ENCODE measurements at regions not wholly inside any gene's neighbourhood (a gene's known extent, or its start where the extent isn't known, plus 50 kb on each side); places are given as distances from the start of the nearest gene placed in this dataset.
"Not testable (repeated sequence)": the region's sequence is repeated elsewhere in the genome, so short reads cannot be mapped to it uniquely, and the experiment has no call there.

DNA sequence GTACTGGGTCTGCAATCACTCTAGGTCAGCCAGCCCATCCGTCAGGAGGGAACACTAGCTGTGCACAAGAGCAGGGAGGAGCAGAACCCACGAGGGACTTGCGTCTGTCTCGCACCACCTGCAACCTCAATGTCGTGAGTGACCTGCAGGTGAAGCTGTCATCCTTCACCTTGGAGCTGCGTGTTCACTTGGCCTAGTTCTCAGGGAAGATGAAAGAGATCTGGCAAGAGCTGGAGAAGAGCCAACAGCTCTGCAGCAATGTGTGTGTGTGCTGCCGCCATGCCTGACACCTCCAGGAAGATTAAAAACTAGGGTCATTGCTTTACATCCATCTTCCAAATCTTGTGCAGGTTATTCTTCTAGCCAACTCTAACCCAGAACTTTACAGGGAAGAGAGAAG, 117.6 kb upstream of the MRI1 start:
- DNase-seq, result no peak

DNA sequence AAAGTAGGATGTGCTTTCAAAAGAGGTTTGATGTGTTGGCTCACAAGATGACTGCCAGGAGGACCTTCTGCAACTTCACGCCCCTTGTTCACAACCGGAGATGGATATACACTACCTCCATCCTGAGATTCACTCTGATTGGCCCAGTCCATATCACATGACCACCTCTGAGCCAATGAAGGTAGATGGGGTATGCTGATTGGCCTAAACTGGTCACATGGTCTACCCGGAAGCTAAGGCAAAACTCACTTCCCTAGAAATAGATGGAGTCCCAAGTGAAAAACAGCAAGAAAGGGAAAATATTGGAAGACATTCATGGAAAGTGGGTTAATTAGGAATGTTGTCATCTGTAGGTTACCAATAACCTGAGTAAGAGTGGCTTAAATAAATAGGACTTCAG, 119.7 kb upstream of the MRI1 start:
- DNase-seq, result no peak

- DNase-seq, result no peak
Observed at GRCh38 chr19:13640611-13641010, 123.7 kb upstream of the MRI1 start.

DNA sequence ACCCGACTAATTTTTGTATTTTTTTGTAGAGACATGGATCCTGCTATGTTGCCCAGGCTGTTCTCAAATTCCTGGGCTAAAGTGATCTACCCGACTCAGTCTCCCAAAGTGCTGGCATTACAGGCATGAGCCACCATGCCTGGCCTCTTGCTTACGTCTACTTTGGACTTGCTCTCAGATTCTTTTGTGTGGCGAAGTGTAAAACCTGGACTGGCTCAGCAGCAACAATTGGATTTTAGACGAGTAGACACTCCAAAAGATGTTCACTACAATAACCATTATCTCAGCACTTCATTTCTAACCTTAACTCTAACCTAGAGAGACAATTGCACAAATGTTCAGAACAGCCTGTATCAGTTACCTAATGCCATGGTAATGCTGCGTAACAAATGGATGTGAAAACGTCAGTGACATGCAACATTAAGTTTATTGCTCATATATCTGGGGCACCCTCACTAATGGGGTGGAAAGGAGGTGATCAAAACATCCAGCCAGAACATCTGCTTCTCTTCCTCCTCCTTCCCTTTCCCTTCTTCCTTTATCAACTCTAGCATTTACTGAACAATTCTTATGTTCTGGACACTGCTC, 124.9 kb upstream of the MRI1 start:
- no peak for DNase-seq

- no peak for DNase-seq
Observed at GRCh38 chr19:13637664-13638063, 126.7 kb upstream of the MRI1 start.

DNA sequence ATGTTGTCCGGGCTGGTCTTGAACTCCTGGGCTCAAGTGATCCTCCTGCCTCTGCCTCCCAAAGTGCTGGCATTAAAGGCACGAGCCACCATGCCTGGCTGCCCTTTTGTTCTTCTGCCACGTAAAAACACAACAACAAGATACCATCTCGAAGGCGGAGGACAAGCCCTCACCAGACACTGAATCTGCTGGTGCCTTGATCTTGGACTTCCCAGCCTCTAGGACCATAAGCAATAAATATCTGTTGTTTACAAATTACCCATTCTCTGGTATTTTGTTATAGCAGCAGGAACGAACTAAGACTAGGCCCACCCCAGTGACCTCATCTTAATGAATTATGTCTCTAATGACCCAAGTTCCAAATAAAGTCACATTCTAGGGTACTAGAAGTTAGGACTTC, 128.4 kb upstream of the CACNA1A start:
- no peak for DNase-seq

GRCh38 chr19:13633522-13633922, 127.2 kb upstream of the CACNA1A start:
- no peak for DNase-seq

DNA sequence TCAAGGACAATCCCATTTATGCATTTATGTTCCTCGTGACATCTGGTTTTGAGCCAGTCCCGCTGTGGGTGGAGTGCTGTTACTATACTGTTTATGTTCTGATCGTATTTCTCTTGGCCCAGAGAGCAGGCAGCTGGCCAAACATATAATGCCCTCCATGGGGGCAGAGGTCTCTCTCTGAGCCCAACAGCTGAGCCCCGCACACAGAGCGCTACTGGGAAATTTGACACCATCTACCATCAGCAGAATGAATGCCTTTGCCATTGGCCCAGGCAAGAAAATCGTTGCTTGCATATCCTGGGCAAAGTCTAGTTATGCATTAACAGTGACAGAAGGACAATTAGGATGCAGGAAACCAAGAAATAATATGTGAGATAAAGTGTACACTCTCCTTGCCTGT, 126.8 kb upstream of the CACNA1A start:
- DNase-seq, result no peak

DNA sequence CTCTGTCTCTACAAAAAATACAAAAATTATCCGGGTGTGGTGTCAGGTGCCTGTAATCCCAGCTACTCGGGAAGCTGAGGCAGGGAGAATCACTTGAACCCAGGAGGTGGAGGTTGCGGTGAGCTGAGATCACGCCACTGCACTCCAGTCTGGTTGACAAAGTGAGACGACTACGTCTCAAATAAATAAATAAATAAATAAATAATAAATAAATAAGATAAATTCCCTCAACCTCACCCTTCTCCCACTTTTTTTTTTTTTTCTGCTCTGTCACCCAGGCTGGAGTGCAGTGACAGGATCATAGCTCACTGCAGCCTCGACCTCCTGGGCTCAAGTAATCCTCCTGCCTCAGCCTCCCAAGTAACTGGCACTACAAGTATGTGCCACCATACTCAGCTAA, 125.9 kb upstream of the CACNA1A start:
- not testable (repeated sequence) for DNase-seq

DNA sequence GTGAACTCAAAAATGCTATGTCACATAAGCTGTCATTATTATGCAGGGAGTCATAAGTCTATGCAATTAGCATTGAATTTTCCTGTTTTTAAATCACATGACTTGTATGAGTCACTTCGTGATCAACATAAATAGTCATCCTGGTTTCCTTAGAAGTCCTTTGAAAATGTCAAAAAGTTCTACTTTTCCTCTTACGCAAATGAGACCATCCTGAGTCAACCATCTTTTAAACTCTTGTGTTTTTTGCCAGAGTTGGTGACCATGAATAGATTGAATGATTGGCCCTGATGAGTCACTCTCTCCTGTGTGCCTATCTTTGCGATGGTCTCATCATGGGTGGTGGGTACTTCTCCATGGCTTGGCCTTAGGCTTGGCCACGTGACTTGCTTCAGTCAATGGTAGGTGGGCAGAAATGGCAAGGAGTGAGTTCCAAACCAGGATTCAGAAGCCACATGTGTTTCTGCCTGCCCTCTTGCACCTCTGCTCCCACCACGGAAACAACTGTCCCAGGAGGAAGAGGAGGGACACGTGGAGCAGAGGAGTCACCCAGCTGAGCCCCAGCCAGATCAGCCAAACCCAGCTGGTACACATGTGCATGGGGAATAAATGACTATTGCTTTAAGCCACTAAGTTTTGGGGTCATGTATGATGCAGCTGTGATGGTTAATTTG, 123.5 kb upstream of the CACNA1A start:
- no peak for DNase-seq

DNA sequence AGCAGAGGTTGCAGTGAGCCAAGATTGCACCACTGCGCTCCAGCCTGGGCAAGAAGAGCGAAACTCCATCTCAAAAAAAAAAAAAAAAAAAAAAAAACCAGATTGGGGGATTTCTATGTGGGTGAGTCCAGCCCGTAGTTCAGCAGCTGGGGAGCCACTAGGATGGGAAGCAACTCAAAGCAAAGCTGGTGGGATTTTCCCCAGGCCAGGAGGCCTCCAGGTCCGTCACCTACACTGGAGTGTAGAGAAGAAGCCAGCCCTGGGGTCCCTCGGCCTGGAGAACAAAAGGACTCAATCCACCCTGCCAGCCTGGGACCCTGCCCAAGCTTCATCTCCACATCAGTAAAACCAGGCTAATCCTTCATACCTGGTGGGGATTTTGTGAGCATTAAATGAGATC, 121.3 kb upstream of the CACNA1A start:
- DNase-seq, result no peak

GRCh38 chr19:13623716-13624710, 117.7 kb upstream of the CACNA1A start:
- no peak for DNase-seq

GRCh38 chr19:13622766-13623715, 116.8 kb upstream of the CACNA1A start:
- no peak for DNase-seq

- DNase-seq, result peak; percentile 52
Observed at GRCh38 chr19:13621413-13621812, 115.1 kb upstream of the CACNA1A start.

- DNase-seq, result no peak
Observed at GRCh38 chr19:13619203-13619632, 112.9 kb upstream of the CACNA1A start.

- no peak for DNase-seq
Observed at GRCh38 chr19:13615890-13616289, 109.6 kb upstream of the CACNA1A start.

- DNase-seq, result no peak
Observed at GRCh38 chr19:13613447-13613846, 107.2 kb upstream of the CACNA1A start.

DNA sequence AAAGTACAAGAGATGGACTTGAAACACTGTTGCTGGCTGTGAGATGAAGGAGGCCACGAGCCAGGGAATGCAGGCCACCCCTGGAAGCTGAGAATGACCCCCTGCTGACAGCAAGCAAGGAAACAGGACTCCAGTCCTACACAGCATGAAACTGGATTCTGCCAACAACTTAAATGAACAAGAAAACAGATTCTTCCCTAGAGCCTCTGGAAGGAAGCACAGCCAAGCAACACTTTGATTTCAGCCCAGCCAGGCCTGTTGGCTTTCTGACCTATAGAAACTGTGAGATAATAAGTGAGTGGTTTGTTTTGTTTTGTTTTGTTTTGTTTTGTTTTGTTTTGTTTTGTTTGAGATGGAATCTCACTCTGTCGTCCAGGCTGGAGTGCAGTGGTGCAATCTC, 105.3 kb upstream of the CACNA1A start:
- no peak for DNase-seq

GRCh38 chr19:13610039-13610691, 103.9 kb upstream of the CACNA1A start:
- no peak for DNase-seq

- DNase-seq, result no peak
Observed at GRCh38 chr19:13606156-13606555, 99.9 kb upstream of the CACNA1A start.

GRCh38 chr19:13604902-13605586, 98.8 kb upstream of the CACNA1A start:
- no peak for DNase-seq
